NCI-H2227 (cell line): ENCODE measurements at regions not wholly inside any gene's neighbourhood (a gene's known extent, or its start where the extent isn't known, plus 50 kb on each side); places are given as distances from the start of the nearest gene placed in this dataset.
"Not testable (repeated sequence)": the region's sequence is repeated elsewhere in the genome, so short reads cannot be mapped to it uniquely, and the experiment has no call there.

Source experiments
- DNase-seq: peaks from one replicate; lab custom pipeline; 2025; ENCODE audit not compliant: unreplicated experiment; lab: John Stamatoyannopoulos, UW

GRCh38 chr9:28435456-28435855 lies 862.2 kb upstream of the C9orf72 start:
- no peak for DNase-seq

GRCh38 chr9:28439688-28440087 lies 866.4 kb upstream of the C9orf72 start:
- no peak for DNase-seq

- no peak for DNase-seq
These were observed 870.2 kb upstream of the C9orf72 start for GRCh38 chr9:28443461-28443860.

DNA sequence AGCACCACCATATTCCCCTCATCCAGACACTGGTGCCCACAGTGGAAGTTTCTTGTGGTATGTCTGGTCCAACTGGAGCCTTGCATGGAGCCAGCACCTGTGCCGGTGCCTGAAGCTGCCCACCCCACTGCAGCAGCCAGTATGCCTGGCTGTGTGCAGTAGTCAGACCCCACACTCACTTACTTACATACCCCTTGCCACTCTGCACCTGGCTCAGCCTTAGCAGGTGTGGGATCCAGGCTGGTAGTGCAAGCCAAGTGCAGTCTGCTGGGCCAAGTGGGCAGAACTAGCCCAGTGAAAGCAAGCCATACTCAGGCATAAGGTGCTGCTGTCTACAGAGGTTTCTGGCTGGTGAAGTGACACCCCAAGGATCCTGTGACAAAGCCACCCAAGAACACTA lies 871.4 kb upstream of the C9orf72 start:
- no peak for DNase-seq

DNA sequence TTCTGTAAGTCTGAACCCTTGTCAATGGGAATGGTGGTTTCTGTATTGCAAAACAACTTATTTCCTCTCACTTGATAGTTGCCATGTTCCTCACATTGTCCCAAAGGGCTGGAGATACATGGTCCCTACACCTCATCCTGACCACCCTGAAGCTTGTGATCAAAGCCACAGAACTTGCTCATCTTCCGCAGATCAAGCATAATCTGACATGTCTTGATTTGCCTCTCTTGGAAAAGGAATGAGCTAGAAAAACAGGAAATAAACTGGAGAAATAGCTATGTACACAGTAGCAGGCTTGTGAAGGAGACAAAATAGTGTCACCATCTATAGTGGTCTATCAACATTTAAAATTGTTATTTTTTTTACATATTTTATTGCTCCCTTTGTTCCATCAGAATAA lies 871.9 kb upstream of the C9orf72 start:
- no peak for DNase-seq

- DNase-seq, result no peak
These were observed 880.6 kb upstream of the C9orf72 start for GRCh38 chr9:28453918-28454317.

DNA sequence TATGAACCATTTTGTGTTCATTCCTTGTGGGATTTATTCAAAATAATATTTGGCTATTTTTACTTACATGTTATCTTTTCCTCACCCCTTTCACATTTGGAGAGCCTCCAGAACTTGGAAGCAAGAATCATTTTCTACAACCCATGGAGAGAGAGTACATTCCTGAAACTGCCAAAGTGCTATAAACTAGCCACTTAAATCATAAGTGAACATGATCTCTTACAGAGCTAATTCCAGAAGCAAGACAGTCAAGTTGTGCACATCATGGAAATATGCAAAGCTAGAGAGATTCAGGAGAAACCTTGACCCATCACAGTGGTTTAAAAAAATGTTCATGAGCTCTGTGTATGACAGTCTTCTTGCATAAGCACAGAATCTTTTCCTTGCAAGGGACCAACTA lies 883.6 kb upstream of the C9orf72 start:
- DNase-seq, result no peak

GRCh38 chr9:28464481-28465216 lies 891.4 kb upstream of the C9orf72 start:
- no peak for DNase-seq

GRCh38 chr9:28471261-28471660 lies 898.0 kb upstream of the C9orf72 start:
- DNase-seq, result no peak

GRCh38 chr9:28487561-28487960 lies 914.3 kb upstream of the C9orf72 start:
- no peak for DNase-seq

- no peak for DNase-seq
These were observed 917.8 kb upstream of the C9orf72 start for GRCh38 chr9:28491121-28491520.

- not testable (repeated sequence) for DNase-seq
These were observed 924.9 kb upstream of the C9orf72 start for GRCh38 chr9:28498168-28498567.

DNA sequence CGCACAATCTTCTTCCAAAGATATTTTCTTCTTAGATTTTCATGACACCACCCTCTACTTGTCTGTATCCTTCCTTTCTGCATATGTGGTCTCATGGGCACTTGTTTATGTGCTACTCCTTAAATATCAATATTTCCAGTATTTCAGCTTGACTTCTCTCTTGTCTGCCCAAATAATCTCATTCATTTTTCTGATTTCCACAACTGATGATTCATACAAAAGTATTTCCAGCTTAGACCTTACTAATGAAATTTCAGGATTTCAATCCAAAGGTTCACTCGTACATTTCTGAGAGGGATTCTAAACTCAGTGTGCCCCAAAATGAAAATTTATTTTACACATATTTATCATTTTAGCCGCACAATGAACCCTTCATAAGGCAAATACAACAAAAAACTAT lies 928.9 kb upstream of the C9orf72 start:
- no peak for DNase-seq

- no peak for DNase-seq
These were observed 929.5 kb upstream of the C9orf72 start for GRCh38 chr9:28502741-28503140.

GRCh38 chr9:28503573-28503972 lies 930.3 kb upstream of the C9orf72 start:
- DNase-seq, result no peak

DNA sequence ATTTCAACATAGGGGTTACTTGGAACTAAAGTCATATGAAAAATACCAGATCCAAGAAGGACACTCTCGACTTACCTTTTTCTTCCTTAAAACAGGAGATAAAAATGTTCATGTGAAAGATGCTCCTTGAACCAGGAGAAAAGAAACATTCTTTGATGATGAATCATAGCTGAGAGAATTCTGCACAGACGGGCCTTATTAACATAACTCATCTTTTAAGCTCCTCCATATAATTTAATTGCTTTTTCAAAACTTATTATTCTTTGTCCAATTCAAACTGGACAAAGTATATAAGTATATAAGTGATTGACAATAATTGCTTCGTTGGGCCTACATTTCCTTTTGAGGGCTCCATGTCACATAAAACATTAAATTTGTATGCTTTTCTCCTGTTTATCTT lies 945.2 kb upstream of the C9orf72 start:
- DNase-seq, result no peak

GRCh38 chr9:28524309-28524708 lies 951.0 kb upstream of the C9orf72 start:
- not testable (repeated sequence) for DNase-seq

- DNase-seq, result no peak
These were observed 954.8 kb upstream of the C9orf72 start for GRCh38 chr9:28528049-28528448.

DNA sequence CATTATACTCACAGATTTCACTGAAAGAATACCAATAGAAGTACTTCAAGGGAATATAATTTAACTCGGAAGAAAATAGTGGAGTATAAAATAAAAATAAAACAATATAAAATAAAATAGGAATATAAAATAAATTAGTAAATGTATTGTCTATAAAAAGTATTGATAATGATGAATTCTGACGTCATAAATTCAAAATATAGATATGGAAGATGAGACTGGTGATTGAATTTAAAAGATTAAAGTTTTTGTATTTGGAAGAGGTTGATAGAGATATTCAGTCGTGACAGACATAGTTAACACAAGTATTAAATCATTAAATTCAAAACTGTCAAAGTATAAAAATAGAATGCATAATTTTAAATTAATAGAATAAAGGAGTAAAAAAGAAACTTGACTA lies 964.9 kb upstream of the C9orf72 start:
- no peak for DNase-seq

GRCh38 chr9:28539434-28540070 lies 966.3 kb upstream of the C9orf72 start:
- DNase-seq, result no peak

DNA sequence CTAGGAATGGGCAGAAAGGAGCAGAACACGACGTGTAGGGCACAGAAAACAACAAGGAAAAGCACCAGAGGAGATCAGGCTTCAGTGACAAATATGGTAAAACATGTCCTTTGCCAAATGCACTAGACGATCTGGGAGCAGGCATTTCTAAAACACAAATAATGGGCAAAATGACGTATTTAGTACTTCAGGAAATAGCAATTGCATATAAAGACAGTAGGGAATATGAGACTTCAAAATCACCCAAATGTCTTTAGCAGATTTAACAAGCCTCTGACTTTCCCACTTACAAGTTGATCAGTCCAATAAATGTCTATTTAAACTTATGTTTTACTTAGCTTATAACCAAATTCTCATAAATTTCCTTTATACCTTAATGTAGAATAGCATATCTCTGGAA lies 969.6 kb upstream of the C9orf72 start:
- DNase-seq, result no peak

GRCh38 chr9:28547527-28547926 lies 974.2 kb upstream of the C9orf72 start:
- no peak for DNase-seq
